ENCODE measurements at regions not wholly inside any gene's neighbourhood (a gene's known extent, or its start where the extent isn't known, plus 50 kb on each side); places are given as distances from the start of the nearest gene placed in this dataset.

- Histone ChIP-seq H3K4me3 (ENCODE audit: insufficient read depth, low read length) (no peak overlapping the region), H3K4me2 (ENCODE audit: insufficient read depth, low read length) (no peak overlapping the region), H3K27ac (ENCODE audit: low read depth, low read length) (no peak overlapping the region), H2AFZ (ENCODE audit: low read length) (no peak overlapping the region), H3K27me3 (ENCODE audit: insufficient read depth, low read length) (no peaks in the 10 kb centered on the region), H4K20me1 (ENCODE audit: insufficient read depth, low read length) (no peaks in the 10 kb centered on the region), H3K4me1 (ENCODE audit: insufficient read depth, low read length) (no peaks in the 10 kb centered on the region), H3K9me3 (ENCODE audit: low read depth, low read length) (no peaks in the 10 kb centered on the region), H3K36me3 (ENCODE audit: insufficient read depth, low read length) (no peaks in the 10 kb centered on the region), H3K79me2 (ENCODE audit: insufficient read depth, low read length) (no peaks in the 10 kb centered on the region)
- DNase-seq (ENCODE audit: insufficient read length, low spot score, missing footprints): no peak
- no peak for TF ChIP-seq CTCF (IDR thresholded peaks at IDR 0.05; ENCODE audit: extremely low read depth, low read depth, low read length)
These were observed 440.0 kb downstream of the RFC3 start for GRCh38 chr13:34257966-34258365.

GRCh38 chr13:34258646-34259386 is 440.9 kb downstream of the RFC3 start:
- no peaks in the 10 kb centered on the region for H3K4me1 ChIP-seq (ENCODE audit: insufficient read depth, low read length)
- no peaks in the 10 kb centered on the region for H4K20me1 ChIP-seq (ENCODE audit: insufficient read depth, low read length)
- H3K27ac ChIP-seq (ENCODE audit: low read depth, low read length): no peak overlapping the region
- H3K4me2 ChIP-seq (ENCODE audit: insufficient read depth, low read length): no peak overlapping the region
- H3K27me3 ChIP-seq (ENCODE audit: insufficient read depth, low read length): no peaks in the 10 kb centered on the region
- no peak for TF ChIP-seq CTCF (IDR thresholded peaks at IDR 0.05; ENCODE audit: extremely low read depth, low read depth, low read length)
- DNase-seq (ENCODE audit: insufficient read length, low spot score, missing footprints): no peak
- H3K36me3 ChIP-seq (ENCODE audit: insufficient read depth, low read length): no peaks in the 10 kb centered on the region
- H3K9me3 ChIP-seq (ENCODE audit: low read depth, low read length): no peaks in the 10 kb centered on the region
- no peak overlapping the region for H3K4me3 ChIP-seq (ENCODE audit: insufficient read depth, low read length)
- no peak overlapping the region for H2AFZ ChIP-seq (ENCODE audit: low read length)
- H3K79me2 ChIP-seq (ENCODE audit: insufficient read depth, low read length): no peaks in the 10 kb centered on the region

- Histone ChIP-seq H3K36me3 (ENCODE audit: insufficient read depth, low read length) (no peaks in the 10 kb centered on the region), H3K9me3 (ENCODE audit: low read depth, low read length) (no peaks in the 10 kb centered on the region), H2AFZ (ENCODE audit: low read length) (no peak overlapping the region), H3K79me2 (ENCODE audit: insufficient read depth, low read length) (no peaks in the 10 kb centered on the region), H3K4me1 (ENCODE audit: insufficient read depth, low read length) (no peaks in the 10 kb centered on the region), H3K27ac (ENCODE audit: low read depth, low read length) (no peak overlapping the region), H3K27me3 (ENCODE audit: insufficient read depth, low read length) (no peaks in the 10 kb centered on the region), H3K4me2 (ENCODE audit: insufficient read depth, low read length) (no peak overlapping the region), H4K20me1 (ENCODE audit: insufficient read depth, low read length) (no peaks in the 10 kb centered on the region), H3K4me3 (ENCODE audit: insufficient read depth, low read length) (no peak overlapping the region)
- TF ChIP-seq CTCF (IDR thresholded peaks at IDR 0.05; ENCODE audit: extremely low read depth, low read depth, low read length): no peak
- DNase-seq (ENCODE audit: insufficient read length, low spot score, missing footprints): no peak
These were observed 445.7 kb downstream of the RFC3 start for GRCh38 chr13:34263681-34264080.

- H3K4me1 ChIP-seq (ENCODE audit: insufficient read depth, low read length): no peaks in the 10 kb centered on the region
- H3K27me3 ChIP-seq (ENCODE audit: insufficient read depth, low read length): no peaks in the 10 kb centered on the region
- H3K4me2 ChIP-seq (ENCODE audit: insufficient read depth, low read length): no peak overlapping the region
- no peaks in the 10 kb centered on the region for H3K79me2 ChIP-seq (ENCODE audit: insufficient read depth, low read length)
- no peak overlapping the region for H3K27ac ChIP-seq (ENCODE audit: low read depth, low read length)
- DNase-seq (ENCODE audit: insufficient read length, low spot score, missing footprints): no peak
- H3K9me3 ChIP-seq (ENCODE audit: low read depth, low read length): no peaks in the 10 kb centered on the region
- no peak overlapping the region for H2AFZ ChIP-seq (ENCODE audit: low read length)
- no peaks in the 10 kb centered on the region for H3K36me3 ChIP-seq (ENCODE audit: insufficient read depth, low read length)
- no peak overlapping the region for H3K4me3 ChIP-seq (ENCODE audit: insufficient read depth, low read length)
- TF ChIP-seq CTCF (IDR thresholded peaks at IDR 0.05; ENCODE audit: extremely low read depth, low read depth, low read length): no peak
- no peaks in the 10 kb centered on the region for H4K20me1 ChIP-seq (ENCODE audit: insufficient read depth, low read length)
These were observed 447.2 kb downstream of the RFC3 start for GRCh38 chr13:34265046-34265679.
